ENCODE measurements at regions not wholly inside any gene's neighbourhood (a gene's known extent, or its start where the extent isn't known, plus 50 kb on each side); places are given as distances from the start of the nearest gene placed in this dataset.

GRCh38 chr2:216745453-216745852 is 50.1 kb upstream of the IGFBP5 start:
- H3K4me3 ChIP-seq (ENCODE audit: control insufficient read depth, low read depth, low read length) = no peak overlapping the region
- DNase-seq (ENCODE audit: low read depth) = no peak
- TF ChIP-seq CTCF (conservative IDR thresholded peaks at IDR 0.05; ENCODE audit: control insufficient read depth, insufficient read depth, low read depth, low read length) = no peak

Measured in fibroblast of mammary gland (primary cell).